Bronchial epithelial cell (primary cell): ENCODE measurements at regions not wholly inside any gene's neighbourhood (a gene's known extent, or its start where the extent isn't known, plus 50 kb on each side); places are given as distances from the start of the nearest gene placed in this dataset.

ENCODE experiments used
- DNase-seq: peaks from one replicate; pipeline ENCODE4 v3.0.0-alpha.2; 2010; ENCODE audit warnings: low read depth
- FAIRE-seq: peaks from 2 replicates; lab custom pipeline; 2011; peaks lifted over from hg19 to GRCh38; lab: Jason Lieb, UNC
- H3K27me3 ChIP-seq: 2 replicates; pipeline ENCODE4 v1.5.1; 2011; ENCODE audit warnings: low read length; ENCODE audit not compliant: control insufficient read depth, insufficient read depth
- H3K36me3 ChIP-seq: 2 replicates; pipeline ENCODE4 v1.5.1; 2011; ENCODE audit warnings: low read length; ENCODE audit not compliant: control insufficient read depth, insufficient read depth
- H3K4me3 ChIP-seq: 2 replicates; pipeline ENCODE4 v1.5.1; 2011; ENCODE audit warnings: mild to moderate bottlenecking, low read depth, low read length, control low read depth
- TF ChIP-seq, protein P1 (sequence below): IDR thresholded peaks from 2 replicates; pipeline ENCODE4 v1.5.1; 2011; ENCODE audit warnings: mild to moderate bottlenecking, moderate library complexity, low read length, control low read depth, inconsistent platforms; ENCODE audit not compliant: insufficient read depth, severe bottlenecking

DNA sequence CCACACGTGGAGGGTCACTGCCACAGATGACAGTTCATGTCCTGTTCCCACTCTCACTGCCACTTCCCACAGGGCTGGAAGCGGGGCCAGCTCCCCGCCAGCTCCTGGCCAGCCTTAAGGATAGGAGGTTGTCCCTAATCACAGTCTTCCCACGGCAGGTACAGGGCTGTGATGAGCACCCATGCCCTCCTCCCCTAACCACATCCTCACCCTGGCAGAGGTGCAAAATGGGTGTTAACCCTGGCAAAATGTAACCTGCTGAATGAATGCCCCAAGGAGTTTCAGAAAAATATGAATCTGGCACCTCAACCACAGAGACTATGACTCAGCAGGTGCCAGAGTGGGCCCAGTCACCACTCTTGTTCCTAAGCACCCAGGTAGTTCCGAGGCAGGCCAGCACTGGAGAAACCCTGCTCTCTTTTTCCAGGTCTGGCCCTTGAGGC is 185.1 kb upstream of the TPM1 start:
- H3K4me3 ChIP-seq = no peak overlapping the region
- peak; percentile 94 for DNase-seq
- no peaks in the 10 kb centered on the region for H3K36me3 ChIP-seq
- TF ChIP-seq, protein P1, sequence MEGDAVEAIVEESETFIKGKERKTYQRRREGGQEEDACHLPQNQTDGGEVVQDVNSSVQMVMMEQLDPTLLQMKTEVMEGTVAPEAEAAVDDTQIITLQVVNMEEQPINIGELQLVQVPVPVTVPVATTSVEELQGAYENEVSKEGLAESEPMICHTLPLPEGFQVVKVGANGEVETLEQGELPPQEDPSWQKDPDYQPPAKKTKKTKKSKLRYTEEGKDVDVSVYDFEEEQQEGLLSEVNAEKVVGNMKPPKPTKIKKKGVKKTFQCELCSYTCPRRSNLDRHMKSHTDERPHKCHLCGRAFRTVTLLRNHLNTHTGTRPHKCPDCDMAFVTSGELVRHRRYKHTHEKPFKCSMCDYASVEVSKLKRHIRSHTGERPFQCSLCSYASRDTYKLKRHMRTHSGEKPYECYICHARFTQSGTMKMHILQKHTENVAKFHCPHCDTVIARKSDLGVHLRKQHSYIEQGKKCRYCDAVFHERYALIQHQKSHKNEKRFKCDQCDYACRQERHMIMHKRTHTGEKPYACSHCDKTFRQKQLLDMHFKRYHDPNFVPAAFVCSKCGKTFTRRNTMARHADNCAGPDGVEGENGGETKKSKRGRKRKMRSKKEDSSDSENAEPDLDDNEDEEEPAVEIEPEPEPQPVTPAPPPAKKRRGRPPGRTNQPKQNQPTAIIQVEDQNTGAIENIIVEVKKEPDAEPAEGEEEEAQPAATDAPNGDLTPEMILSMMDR = no peak
- FAIRE-seq = no peak
- no peaks in the 10 kb centered on the region for H3K27me3 ChIP-seq

DNA sequence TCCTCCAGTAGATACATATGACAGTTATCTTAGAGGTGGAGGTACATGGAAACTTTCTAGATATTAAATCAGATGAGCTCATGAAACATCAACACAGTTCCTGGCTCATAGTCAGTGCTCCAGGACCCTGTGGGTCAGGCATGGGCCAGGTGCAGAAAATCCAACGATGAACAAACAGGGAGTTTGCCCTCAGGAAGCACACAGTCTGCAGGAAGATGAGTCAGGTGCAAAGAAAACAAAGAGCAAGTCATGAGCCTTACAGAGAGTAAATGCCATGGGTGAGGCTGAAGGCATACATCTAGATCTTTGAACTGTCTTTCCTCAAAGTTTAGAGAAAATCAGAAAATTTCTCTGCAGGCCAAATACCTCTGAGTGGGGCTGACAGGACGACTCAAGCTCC is 184.2 kb upstream of the TPM1 start:
- DNase-seq (peak; percentile 48), FAIRE-seq (no peak)
- no peaks in the 10 kb centered on the region for H3K27me3 ChIP-seq
- no peak overlapping the region for H3K4me3 ChIP-seq
- no peaks in the 10 kb centered on the region for H3K36me3 ChIP-seq
- TF ChIP-seq, protein P1 = no peak

DNA sequence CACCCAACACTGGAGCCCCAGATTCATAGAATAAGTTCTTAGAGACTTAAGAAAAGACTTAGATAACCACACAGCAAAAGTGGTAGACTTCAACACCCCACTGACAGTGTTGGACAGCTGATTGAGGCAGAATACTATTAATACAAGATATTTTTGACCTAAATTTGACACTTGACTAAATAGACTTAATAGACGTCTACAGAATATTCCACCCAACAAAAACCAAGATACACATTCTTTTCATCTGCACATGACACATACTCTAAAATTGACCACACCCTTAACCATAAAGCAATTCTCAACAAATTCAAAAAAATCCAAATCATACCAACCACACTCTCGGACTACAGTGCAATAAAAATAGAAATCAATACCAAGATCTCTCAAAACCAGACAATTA is 179.8 kb upstream of the TPM1 start:
- no peak for FAIRE-seq
- TF ChIP-seq, protein P1 = no peak

DNA sequence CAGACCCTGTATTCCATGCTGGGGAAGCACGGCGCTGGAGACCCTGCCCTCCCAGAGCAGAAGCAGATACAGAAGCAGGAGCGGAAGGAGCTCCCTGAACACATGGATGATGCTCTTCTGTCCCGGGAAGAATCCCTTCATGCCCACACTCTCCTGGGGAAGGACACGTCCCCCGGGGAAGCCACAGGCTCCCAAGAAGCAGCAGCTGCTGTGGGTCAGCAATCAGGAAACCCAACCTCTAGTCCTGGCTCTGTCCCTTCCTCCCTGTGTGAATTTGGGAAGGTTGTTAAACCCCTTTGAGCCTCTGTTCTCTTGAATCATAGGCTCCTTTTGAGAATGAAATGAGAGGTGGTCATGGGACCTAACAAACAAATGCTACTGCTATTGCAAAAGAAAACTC is 176.2 kb upstream of the TPM1 start:
- Histone ChIP-seq H3K27me3 (no peaks in the 10 kb centered on the region), H3K4me3 (no peak overlapping the region), H3K36me3 (no peaks in the 10 kb centered on the region)
- DNase-seq (no peak), FAIRE-seq (no peak)
- TF ChIP-seq, protein P1 = no peak

More for the DNA sequence above, 179.8 kb upstream of the TPM1 start:
- H3K4me3 ChIP-seq = no peak overlapping the region
- no peaks in the 10 kb centered on the region for H3K36me3 ChIP-seq
- no peaks in the 10 kb centered on the region for H3K27me3 ChIP-seq
- DNase-seq = no peak

DNA sequence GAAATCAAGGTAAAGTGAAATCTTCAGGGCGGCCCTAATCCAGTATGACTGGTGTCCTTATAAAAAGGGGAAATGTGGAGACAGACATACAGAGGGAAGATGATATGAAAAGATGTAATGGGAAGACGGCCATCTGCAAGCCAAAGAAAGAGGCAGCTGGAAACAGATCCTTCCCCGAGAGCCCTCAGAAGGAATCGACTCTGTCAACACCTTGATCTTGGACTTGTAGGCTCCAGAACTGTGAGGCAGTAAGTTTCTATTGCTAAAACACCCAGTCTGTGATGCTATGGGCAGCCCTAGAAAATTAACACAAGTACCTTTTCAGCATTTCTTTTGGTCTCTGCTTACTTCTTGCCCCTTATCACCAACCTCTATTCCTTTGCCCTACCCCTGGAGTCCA is 174.7 kb upstream of the TPM1 start:
- FAIRE-seq (no peak), DNase-seq (no peak)
- Histone ChIP-seq H3K36me3 (no peaks in the 10 kb centered on the region), H3K27me3 (no peaks in the 10 kb centered on the region), H3K4me3 (no peak overlapping the region)
- TF ChIP-seq, protein P1 = no peak

DNA sequence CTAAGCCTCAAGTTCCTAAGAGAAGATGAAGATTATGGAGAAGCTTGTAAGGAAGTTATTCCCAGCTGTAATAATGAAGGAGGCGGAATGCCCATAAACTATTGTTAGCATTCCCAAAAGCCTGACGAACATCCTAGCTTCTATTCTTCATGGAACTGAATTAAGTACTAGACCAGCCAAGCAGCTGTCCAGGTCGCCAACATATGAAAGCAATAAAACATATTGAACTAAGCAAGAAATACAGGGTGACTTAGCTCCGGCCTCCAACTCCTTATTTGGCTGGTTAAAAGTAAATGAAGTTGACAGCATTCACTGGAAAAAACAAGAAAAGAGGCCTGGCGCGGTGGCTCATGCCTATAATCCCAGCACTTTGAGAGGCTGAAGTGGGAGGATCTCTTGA is 174.0 kb upstream of the TPM1 start:
- no peak for DNase-seq
- Histone ChIP-seq H3K4me3 (no peak overlapping the region), H3K27me3 (no peaks in the 10 kb centered on the region), H3K36me3 (no peaks in the 10 kb centered on the region)
- TF ChIP-seq, protein P1 = no peak
- FAIRE-seq = no peak
